Skeletal muscle satellite cell (primary cell): ENCODE measurements at regions not wholly inside any gene's neighbourhood (a gene's known extent, or its start where the extent isn't known, plus 50 kb on each side); places are given as distances from the start of the nearest gene placed in this dataset.
"Not testable (repeated sequence)": the region's sequence is repeated elsewhere in the genome, so short reads cannot be mapped to it uniquely, and the experiment has no call there.

Experiments used
- H3K27me3 ChIP-seq: 2 replicates; pipeline ENCODE4 v1.7.0; 2013; ENCODE audit warnings: low read length; ENCODE audit not compliant: control insufficient read depth, insufficient read depth
- H3K36me3 ChIP-seq: 2 replicates; pipeline ENCODE4 v1.7.0; 2013; ENCODE audit warnings: mild to moderate bottlenecking, control low read depth, low read length; ENCODE audit not compliant: insufficient read depth
- H3K4me1 ChIP-seq: 2 replicates; pipeline ENCODE4 v1.7.0; 2013; ENCODE audit warnings: low read length; ENCODE audit not compliant: control insufficient read depth, insufficient read depth
- H3K4me2 ChIP-seq: 2 replicates; pipeline ENCODE4 v1.7.0; 2013; ENCODE audit warnings: mild to moderate bottlenecking, low read length
- H3K4me3 ChIP-seq: 2 replicates; pipeline ENCODE4 v1.7.0; 2013; ENCODE audit warnings: low read length
- H3K9ac ChIP-seq: 2 replicates; pipeline ENCODE4 v1.7.0; 2013; ENCODE audit warnings: mild to moderate bottlenecking, low read depth, low read length, moderate library complexity
- H3K9me3 ChIP-seq: replicated peaks from 2 replicates; pipeline ENCODE4 v1.7.0; 2013; ENCODE audit warnings: mild to moderate bottlenecking, control low read depth, low read length

DNA sequence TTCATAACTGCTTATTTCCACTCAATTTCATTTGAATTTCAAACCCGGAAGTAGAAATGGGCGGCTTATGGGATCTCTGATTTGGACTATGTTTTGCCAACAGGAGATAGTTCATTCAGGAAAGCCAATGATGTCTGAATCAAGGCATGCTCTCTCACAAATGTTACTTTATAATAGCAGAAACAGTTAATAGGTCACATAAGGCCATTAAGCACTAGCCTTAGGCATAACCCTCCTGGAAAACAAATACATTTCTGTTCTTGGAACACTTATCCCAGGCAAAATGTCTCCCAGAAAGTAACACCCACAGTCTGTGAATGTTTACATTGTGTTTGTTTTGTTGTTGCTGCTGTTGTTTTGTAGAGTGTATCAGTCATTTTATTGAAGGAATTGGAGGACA, 1347.2 kb upstream of the PCDH7 start:
- H3K27me3 ChIP-seq: no peaks in the 10 kb centered on the region
- no peaks in the 10 kb centered on the region for H3K9me3 ChIP-seq

DNA sequence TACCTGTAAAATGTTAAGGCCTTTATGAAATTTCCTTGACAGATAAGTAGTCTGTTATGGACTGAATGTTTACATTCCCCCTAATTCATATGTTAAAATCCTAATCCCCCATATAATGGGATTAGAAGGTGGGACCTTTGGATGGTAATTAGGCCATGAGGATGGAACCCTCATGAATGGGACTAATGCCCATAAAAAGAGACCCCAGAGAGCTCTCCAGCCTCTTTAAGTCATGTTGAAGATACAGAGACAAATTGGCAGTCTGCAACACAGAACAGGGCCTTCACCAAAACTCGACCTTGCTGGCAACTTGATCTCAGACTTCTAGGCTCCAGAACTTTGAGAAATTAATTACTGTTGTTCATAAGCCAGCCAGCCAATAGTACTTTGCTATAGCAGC, 1344.5 kb upstream of the PCDH7 start:
- Histone ChIP-seq H3K9me3 (no peaks in the 10 kb centered on the region), H3K4me1 (no peaks in the 10 kb centered on the region), H3K36me3 (no peaks in the 10 kb centered on the region), H3K9ac (no peak overlapping the region), H3K4me3 (no peak overlapping the region), H3K27me3 (no peaks in the 10 kb centered on the region), H3K4me2 (no peak overlapping the region)

More for the DNA sequence above, 1347.2 kb upstream of the PCDH7 start:
- Histone ChIP-seq H3K9ac (no peak overlapping the region), H3K36me3 (no peaks in the 10 kb centered on the region), H3K4me1 (no peaks in the 10 kb centered on the region), H3K4me3 (no peak overlapping the region), H3K4me2 (no peak overlapping the region)

DNA sequence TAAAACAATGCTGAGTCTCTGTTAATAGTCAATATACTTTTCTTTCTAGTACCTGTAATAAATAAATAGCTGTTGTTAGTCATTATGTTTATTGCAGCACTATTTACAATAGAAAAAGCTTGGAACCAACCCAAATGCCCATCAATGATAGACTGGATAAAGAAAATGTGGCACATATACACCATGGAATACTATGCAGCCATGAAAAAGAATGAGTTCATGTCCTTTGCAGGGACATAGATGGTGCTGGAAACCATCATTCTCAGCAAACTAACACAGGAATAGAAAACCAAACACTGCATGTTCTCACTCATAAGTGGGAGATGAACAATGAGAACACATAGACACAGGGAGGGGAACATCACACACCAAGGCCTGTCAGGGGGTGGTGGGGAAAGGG, 1341.9 kb upstream of the PCDH7 start:
- not testable (repeated sequence) for H3K4me3 ChIP-seq, H3K9ac ChIP-seq, H3K27me3 ChIP-seq, H3K36me3 ChIP-seq, H3K4me1 ChIP-seq, H3K9me3 ChIP-seq, H3K4me2 ChIP-seq

DNA sequence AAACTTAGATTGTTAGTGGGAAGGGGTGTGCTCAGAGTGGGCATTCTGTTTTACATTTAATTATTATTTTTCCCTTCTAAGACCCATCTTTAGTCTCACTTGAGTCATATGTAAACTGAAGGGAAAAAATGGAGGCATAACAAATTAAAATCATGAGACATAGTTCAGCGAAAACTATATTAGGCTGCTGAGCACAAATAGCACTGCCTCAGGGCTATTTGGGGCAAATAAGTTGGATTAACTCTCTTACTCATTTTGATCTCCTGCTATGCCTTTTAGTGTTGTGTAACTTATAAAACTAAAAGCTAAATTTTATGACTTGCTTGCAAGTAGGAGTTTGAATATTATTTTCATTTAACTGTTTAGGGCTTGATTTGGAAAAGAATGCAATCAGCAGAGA, 1329.2 kb upstream of the PCDH7 start:
- no peak overlapping the region for H3K9ac ChIP-seq
- no peaks in the 10 kb centered on the region for H3K4me1 ChIP-seq
- no peaks in the 10 kb centered on the region for H3K27me3 ChIP-seq
- no peak overlapping the region for H3K4me2 ChIP-seq
- no peaks in the 10 kb centered on the region for H3K9me3 ChIP-seq
- H3K36me3 ChIP-seq: no peaks in the 10 kb centered on the region
- H3K4me3 ChIP-seq: no peak overlapping the region

DNA sequence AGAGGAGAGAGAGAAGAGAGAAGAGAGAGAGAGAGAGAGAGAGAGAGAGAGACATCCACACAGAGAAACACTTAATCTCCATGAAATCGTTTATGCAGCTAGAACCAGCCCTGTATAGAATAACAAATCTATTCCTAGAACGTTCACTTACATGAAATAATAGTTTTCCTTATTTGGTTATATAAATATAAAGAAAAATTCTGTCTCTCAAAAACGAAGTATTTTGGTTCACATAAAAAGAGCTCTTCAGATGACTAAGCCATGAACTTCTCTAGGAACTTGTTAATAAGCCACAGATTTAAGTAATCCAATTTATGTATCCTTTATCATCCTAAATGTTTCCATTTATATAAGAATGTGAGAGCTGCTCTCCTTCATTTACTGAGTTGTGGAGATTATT, 1315.1 kb upstream of the PCDH7 start:
- Histone ChIP-seq H3K4me3 (no peak overlapping the region), H3K4me2 (no peak overlapping the region), H3K27me3 (no peaks in the 10 kb centered on the region), H3K9me3 (no peaks in the 10 kb centered on the region), H3K36me3 (no peaks in the 10 kb centered on the region), H3K9ac (no peak overlapping the region), H3K4me1 (peaks cover 14% of the 10 kb centered on the region)

DNA sequence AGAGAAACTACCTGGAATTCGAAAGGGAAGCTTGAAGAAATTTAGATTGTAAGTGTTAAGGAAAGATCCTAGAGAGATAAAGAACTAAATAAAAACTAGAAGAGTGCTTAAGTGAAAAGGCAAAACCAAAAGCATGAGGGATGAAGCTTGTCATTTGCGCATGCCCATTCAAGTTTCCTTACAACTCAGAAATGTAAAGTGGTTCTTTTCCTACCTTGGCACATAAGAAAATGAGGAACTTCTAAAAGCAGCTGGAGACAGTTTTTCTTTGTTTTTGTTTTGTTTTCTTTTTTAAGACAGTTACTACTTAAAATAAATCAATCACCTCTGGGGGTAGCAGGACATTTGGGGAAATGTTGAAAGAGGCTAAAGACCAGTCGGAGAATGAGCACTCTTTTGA, 1304.4 kb upstream of the PCDH7 start:
- Histone ChIP-seq H3K4me2 (no peak overlapping the region), H3K4me3 (no peak overlapping the region), H3K9me3 (no peaks in the 10 kb centered on the region), H3K27me3 (no peaks in the 10 kb centered on the region), H3K36me3 (no peaks in the 10 kb centered on the region), H3K4me1 (no peaks in the 10 kb centered on the region), H3K9ac (no peak overlapping the region)

DNA sequence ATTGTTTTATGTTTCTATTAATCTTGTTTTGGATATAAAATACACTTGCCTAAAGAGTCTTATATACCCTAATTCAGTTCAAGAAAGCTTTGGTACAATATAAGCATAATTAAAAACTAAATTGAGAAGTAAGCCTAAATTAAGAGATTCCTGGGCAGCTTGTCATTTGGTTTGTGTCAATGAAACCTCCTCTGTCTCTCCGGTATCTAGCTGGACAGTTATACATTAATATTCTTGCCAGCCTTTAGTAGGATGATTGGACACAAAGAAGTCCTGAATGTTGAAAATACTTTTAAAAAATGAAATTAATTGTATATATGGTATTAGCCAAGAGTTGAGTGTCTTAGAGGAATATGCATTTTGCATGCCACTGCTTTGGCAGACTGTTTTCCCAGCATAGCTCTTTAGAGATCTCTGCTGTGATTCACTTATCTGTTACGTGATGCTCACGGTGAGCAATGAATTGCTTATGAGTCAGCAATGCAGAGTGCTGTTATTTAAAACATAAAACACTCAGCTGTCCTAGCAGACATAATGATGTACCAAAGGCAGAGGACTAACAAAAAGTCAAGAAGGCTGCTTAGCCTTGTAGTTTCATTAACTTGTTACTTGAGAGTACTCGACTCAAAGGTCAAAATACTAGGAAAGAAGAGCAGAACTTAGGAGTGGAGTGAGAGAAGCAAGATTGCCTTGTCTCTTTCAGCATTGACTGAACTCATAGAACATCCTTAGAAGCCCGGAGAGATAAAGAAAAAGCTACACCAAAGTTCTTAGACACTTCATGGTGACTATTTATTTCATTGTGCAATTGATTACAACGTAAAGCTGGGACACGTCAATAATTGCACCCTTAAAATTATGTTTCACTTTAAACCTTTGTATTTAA, 1296.1 kb upstream of the PCDH7 start:
- Histone ChIP-seq H3K27me3 (no peaks in the 10 kb centered on the region), H3K4me1 (peaks cover 23% of the 10 kb centered on the region), H3K9ac (peak overlapping the region; percentile 63), H3K4me3 (no peak overlapping the region), H3K9me3 (no peaks in the 10 kb centered on the region), H3K4me2 (peak overlapping the region; percentile 67), H3K36me3 (no peaks in the 10 kb centered on the region)

DNA sequence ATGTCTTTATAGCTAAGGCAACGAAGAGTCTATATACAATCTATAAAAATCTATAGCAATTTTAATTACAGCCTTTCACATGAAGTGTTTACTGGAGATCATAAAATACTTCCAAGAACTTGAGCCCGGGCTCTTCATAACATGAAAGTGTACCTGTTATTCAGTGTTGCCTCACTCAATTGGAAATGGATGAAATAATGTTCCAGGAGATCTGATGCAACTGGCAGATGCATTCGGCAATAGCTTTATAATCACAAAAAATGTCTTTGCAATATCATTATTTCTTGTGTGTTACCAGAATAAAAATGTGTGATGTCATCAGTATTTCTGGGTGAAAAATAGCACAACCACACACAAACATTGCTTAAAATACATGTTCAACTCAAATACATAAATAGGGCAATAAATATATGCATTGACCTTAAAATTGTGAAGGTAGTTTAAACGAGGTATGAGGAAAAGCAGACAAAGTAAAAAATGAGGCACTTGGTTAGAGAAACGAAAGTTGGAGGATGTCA, 1266.8 kb upstream of the PCDH7 start:
- H3K4me3 ChIP-seq: no peak overlapping the region

DNA sequence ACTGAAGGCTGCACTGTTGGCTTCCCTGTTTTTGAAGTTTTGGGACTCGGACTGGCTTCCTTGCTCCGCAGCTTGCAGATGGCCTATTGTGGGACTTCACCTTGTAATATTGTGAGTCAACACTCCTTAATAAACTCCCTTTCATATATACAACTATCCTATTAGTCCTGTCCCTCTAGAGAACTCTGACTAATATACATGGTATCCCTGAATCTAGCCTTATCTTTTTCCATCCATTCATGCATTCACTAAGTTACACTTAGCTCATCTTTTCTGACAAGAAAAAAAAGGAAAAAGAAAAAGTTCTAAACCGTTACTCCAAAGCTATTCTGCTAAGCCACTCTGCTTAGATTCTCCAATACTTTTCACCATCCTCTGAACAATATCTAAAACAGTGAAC, 1260.2 kb upstream of the PCDH7 start:
- H3K36me3 ChIP-seq: no peaks in the 10 kb centered on the region
- no peak overlapping the region for H3K4me2 ChIP-seq
- no peak overlapping the region for H3K4me3 ChIP-seq
- no peaks in the 10 kb centered on the region for H3K4me1 ChIP-seq
- H3K9ac ChIP-seq: no peak overlapping the region
- no peaks in the 10 kb centered on the region for H3K27me3 ChIP-seq
- H3K9me3 ChIP-seq: no peaks in the 10 kb centered on the region

More for the DNA sequence above, 1266.8 kb upstream of the PCDH7 start:
- no peaks in the 10 kb centered on the region for H3K9me3 ChIP-seq
- H3K36me3 ChIP-seq: no peaks in the 10 kb centered on the region
- H3K4me2 ChIP-seq: no peak overlapping the region
- H3K4me1 ChIP-seq: no peaks in the 10 kb centered on the region
- no peak overlapping the region for H3K9ac ChIP-seq
- no peaks in the 10 kb centered on the region for H3K27me3 ChIP-seq

DNA sequence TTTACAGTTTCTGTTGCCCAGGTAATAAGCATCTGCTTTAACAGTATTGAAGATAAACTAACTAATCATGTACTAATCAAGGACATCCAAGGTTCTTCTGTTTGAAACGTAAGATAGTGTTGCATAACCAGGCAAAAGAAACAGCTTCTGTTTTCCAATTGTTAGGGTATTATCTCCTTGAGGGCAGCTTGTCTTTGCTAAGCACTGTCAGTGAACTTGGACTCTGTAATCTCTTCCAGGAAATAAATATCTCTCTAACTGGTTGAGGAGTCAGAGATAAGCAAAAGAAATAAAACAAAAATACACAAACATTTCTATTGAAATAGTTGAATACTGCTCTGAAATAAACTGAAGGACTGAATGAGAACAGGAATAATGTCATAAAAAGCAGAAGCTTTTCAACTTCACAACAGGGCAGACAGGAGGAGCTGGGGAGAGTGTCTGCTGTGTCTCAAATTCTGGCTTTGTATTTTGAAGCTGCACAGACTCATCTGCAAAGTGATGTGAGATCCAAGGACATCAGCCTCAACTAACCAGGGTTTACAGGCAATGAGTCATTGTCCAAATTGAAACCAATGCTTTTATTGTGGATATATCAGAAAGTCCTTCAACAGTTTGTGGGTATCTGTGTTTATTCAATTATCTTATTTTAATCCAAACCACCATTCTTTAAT, 1253.0 kb upstream of the PCDH7 start:
- H3K4me1 ChIP-seq: no peaks in the 10 kb centered on the region
- H3K36me3 ChIP-seq: no peaks in the 10 kb centered on the region
- H3K9ac ChIP-seq: no peak overlapping the region
- no peaks in the 10 kb centered on the region for H3K9me3 ChIP-seq
- no peak overlapping the region for H3K4me3 ChIP-seq
- no peaks in the 10 kb centered on the region for H3K27me3 ChIP-seq
- H3K4me2 ChIP-seq: no peak overlapping the region
